SH-SY5Y (cell line): ENCODE measurements at regions not wholly inside any gene's neighbourhood (a gene's known extent, or its start where the extent isn't known, plus 50 kb on each side); places are given as distances from the start of the nearest gene placed in this dataset.

Experiments
- GATA2 ChIP-seq: IDR thresholded peaks from 2 replicates; pipeline ENCODE4 v1.6.1; 2011; ENCODE audit warnings: mild to moderate bottlenecking, low read depth, low read length
- GATA3 ChIP-seq: IDR thresholded peaks from 2 replicates; pipeline ENCODE4 v1.6.1; 2011; ENCODE audit warnings: low read depth, mild to moderate bottlenecking, low read length, moderate library complexity

DNA sequence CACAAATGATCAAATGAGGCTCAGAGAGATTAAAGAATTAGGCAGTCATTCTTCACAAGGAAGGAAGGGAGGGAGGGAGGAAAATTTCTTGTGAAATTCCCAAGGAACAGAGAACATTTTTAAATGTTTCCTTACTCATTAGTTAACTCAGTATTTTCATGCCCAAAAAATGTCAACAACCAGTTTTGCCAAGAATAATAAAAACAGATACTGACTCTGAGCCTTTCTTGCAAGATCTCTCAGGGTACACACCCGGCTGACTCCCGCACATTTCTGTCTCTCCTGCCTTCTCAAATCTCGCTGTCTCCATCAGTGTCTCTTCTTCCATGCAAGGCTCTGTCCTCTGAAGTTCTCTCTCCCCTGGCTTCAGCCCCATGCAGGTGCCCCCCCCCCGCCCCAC lies 265.9 kb downstream of the TJP1 start:
- TF ChIP-seq GATA2: no peak
- no peak for TF ChIP-seq GATA3
